CD8-positive, alpha-beta memory T cell (primary cell): ENCODE measurements at regions not wholly inside any gene's neighbourhood (a gene's known extent, or its start where the extent isn't known, plus 50 kb on each side); places are given as distances from the start of the nearest gene placed in this dataset.

Experiments used
- CTCF ChIA-PET: fragments of 350-600 bp; sonication (Branson Sonifier 250); formaldehyde crosslinking; loops from one replicate; lab custom pipeline; 2021; ENCODE audit warnings: antibody characterized with exemption; lab: Charles Lee
- POLR2A ChIA-PET: fragments of 350-600 bp; sonication (Branson Sonifier 250); formaldehyde crosslinking; loops from one replicate; lab custom pipeline; 2021; ENCODE audit warnings: antibody characterized with exemption; lab: Charles Lee
- DNase-seq, 5 donors: peaks; one replicate each; pipeline versions ENCODE4 v3.0.0 to v3.0.0-alpha.2; 2020 to 2022; ENCODE audit warnings: mixed read lengths in 1 of 5
- H3K27ac ChIP-seq: one replicate; pipeline ENCODE4 v1.7.0; 2013; ENCODE audit warnings: low read depth, mild to moderate bottlenecking, low read length, moderate library complexity
- H3K27me3 ChIP-seq: 2 replicates; pipeline ENCODE4 v1.7.0; 2013; ENCODE audit warnings: low read length, mild to moderate bottlenecking; ENCODE audit not compliant: insufficient read depth, poor library complexity, severe bottlenecking
- H3K36me3 ChIP-seq: 2 replicates; pipeline ENCODE4 v1.7.0; 2013; ENCODE audit warnings: mild to moderate bottlenecking, low read length, moderate library complexity; ENCODE audit not compliant: insufficient read depth
- H3K4me1 ChIP-seq: 2 replicates; pipeline ENCODE4 v1.7.0; 2013; ENCODE audit warnings: mild to moderate bottlenecking, low read length, moderate library complexity; ENCODE audit not compliant: insufficient read depth
- H3K4me3 ChIP-seq: 2 replicates; pipeline ENCODE4 v1.7.0; 2013; ENCODE audit warnings: mild to moderate bottlenecking, low read length
- H3K9me3 ChIP-seq: 2 replicates; pipeline ENCODE4 v1.7.0; 2013; ENCODE audit warnings: mild to moderate bottlenecking, low read length
- H3K27ac Mint-ChIP-seq, 8 donors: one replicate each; pipeline ENCODE4 v1.8.0; 2020 to 2021; ENCODE audit warnings: mixed read lengths in 8 of 8, mild to moderate bottlenecking in 6 of 8, inconsistent platforms in 3 of 8, moderate library complexity in 3 of 8
- H3K27me3 Mint-ChIP-seq, 2 donors: one replicate each; pipeline ENCODE4 v1.8.0; 2020 to 2021; ENCODE audit warnings: mixed read lengths in 2 of 2, mild to moderate bottlenecking in 1 of 2, moderate library complexity in 1 of 2
- H3K36me3 Mint-ChIP-seq, 3 donors: one replicate each; pipeline ENCODE4 v1.8.0; 2020 to 2021; ENCODE audit warnings: mixed read lengths in 3 of 3, inconsistent platforms in 1 of 3, mild to moderate bottlenecking in 1 of 3
- H3K4me1 Mint-ChIP-seq, 3 donors: one replicate each; pipeline ENCODE4 v1.8.0; 2020 to 2021; ENCODE audit warnings: mixed read lengths in 3 of 3, inconsistent platforms in 1 of 3, mild to moderate bottlenecking in 1 of 3
- H3K4me3 Mint-ChIP-seq, 7 donors: one replicate each; pipeline ENCODE4 v1.8.0; 2020 to 2021; ENCODE audit warnings: mixed read lengths in 7 of 7, mild to moderate bottlenecking in 6 of 7, moderate library complexity in 4 of 7, inconsistent platforms in 2 of 7
- H3K9me3 Mint-ChIP-seq, 5 donors: one replicate each; pipeline ENCODE4 v1.8.0; 2020 to 2022; ENCODE audit warnings: mixed read lengths in 5 of 5, mild to moderate bottlenecking in 3 of 5, moderate library complexity in 2 of 5, inconsistent platforms in 1 of 5

GRCh38 chr11:57871231-57871630, 109.6 kb downstream of the CTNND1 start:
- Mint-ChIP-seq H3K4me1 (no peaks in the 10 kb centered on the region), H3K27ac (no peak overlapping the region), H3K27me3 (peaks cover 3 to 24% of the 10 kb centered on the region in 2 donors), H3K9me3 (no peaks in the 10 kb centered on the region), H3K4me3 (no peak overlapping the region), H3K36me3 (no peaks in the 10 kb centered on the region)
- H3K4me1 ChIP-seq = no peaks in the 10 kb centered on the region
- H3K27me3 ChIP-seq = no peaks in the 10 kb centered on the region
- H3K4me3 ChIP-seq = no peak overlapping the region
- DNase-seq = no peak
- H3K36me3 ChIP-seq = no peaks in the 10 kb centered on the region
- H3K9me3 ChIP-seq = no peaks in the 10 kb centered on the region
- ChIA-PET POLR2A (no interaction called here), CTCF (no interaction called here)
- no peak overlapping the region for H3K27ac ChIP-seq

DNA sequence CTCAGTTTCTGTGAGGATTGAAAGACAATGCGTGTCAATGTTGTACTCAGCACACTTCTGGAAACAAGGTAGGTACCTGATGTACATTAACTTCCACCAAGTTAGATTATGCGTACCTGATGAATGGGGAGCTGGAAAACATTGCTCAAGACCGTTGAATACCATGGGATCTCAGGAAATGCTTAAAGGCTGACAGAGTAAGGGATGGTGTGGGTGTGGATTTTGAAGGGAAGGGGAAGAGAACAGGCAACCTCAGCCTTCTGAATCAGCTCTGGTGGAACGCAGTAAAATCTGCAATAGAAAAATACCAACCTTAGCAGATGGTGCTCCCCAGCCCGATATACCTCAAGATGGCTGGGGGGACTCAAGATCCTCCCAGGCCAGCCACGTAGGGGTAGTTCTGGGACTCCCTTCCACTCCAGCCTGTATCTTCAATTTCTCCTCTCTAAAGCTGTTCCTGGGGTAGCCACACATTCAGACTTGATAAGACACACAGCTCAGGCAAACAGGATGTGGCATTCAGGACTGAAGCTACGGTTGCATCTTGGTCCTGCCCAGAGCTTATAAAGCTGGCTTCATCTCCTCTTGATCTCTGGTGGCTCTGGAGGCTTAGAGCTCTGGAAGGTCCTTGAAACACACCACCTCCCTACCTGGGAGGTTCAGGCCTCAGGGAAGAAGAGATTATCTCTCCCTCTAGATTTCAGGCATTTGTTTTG, 111.8 kb downstream of the CTNND1 start:
- H3K36me3 ChIP-seq = no peaks in the 10 kb centered on the region
- Mint-ChIP-seq H3K27me3 (peaks cover 4 to 28% of the 10 kb centered on the region in 2 donors), H3K27ac (peak overlapping the region in 1 of 8 donors; percentile 18), H3K4me1 (no peaks in the 10 kb centered on the region), H3K4me3 (no peak overlapping the region), H3K9me3 (no peaks in the 10 kb centered on the region), H3K36me3 (no peaks in the 10 kb centered on the region)
- H3K27me3 ChIP-seq = no peaks in the 10 kb centered on the region
- DNase-seq = no peak
- no peaks in the 10 kb centered on the region for H3K9me3 ChIP-seq
- POLR2A ChIA-PET = no interaction called here
- H3K4me3 ChIP-seq = no peak overlapping the region
- H3K4me1 ChIP-seq = no peaks in the 10 kb centered on the region
- H3K27ac ChIP-seq = no peak overlapping the region
- CTCF ChIA-PET = no interaction called here

GRCh38 chr11:57874981-57875380, 113.4 kb downstream of the CTNND1 start:
- CTCF ChIA-PET = no interaction called here
- DNase-seq = no peak

DNA sequence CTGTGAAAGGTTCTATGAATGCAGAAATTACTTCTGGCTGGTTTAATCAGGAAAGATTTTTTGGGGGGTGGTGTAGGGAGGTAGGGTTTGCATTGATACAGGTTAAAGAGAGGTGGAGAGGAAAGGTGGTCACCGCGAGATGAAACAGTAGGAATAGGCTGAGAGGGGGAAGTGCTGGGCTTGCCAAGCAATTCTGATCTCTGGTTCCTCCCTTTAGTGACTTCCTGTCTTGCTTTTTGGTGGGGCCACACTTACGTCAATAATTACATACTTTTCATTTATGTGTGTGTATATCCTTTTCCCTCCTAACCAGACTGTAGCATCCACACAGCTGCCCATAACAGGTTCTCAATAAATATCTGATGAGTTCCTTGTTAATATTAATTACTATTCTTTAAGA, 120.0 kb downstream of the CTNND1 start:
- Mint-ChIP-seq H3K4me3 (peak overlapping the region in 1 of 7 donors; percentile 65), H3K27me3 (peaks cover 6 to 10% of the 10 kb centered on the region in 2 donors), H3K36me3 (no peaks in the 10 kb centered on the region), H3K9me3 (no peaks in the 10 kb centered on the region), H3K4me1 (peaks cover 3 to 6% (median 5%) of the 10 kb centered on the region in 3 donors), H3K27ac (peak overlapping the region in 1 of 8 donors; percentile 7)
- CTCF ChIA-PET = no interaction called here
- POLR2A ChIA-PET = no interaction called here
- DNase-seq = peak in 1 of 5 donors; percentile 15
- no peak overlapping the region for H3K4me3 ChIP-seq
- H3K27ac ChIP-seq = no peak overlapping the region
- H3K9me3 ChIP-seq = no peaks in the 10 kb centered on the region
- no peaks in the 10 kb centered on the region for H3K4me1 ChIP-seq
- H3K36me3 ChIP-seq = no peaks in the 10 kb centered on the region
- no peaks in the 10 kb centered on the region for H3K27me3 ChIP-seq

More at GRCh38 chr11:57874981-57875380, 113.4 kb downstream of the CTNND1 start:
- Mint-ChIP-seq H3K27me3 (peaks cover 6 to 30% of the 10 kb centered on the region in 2 donors), H3K36me3 (no peaks in the 10 kb centered on the region), H3K27ac (no peak overlapping the region), H3K4me1 (no peaks in the 10 kb centered on the region), H3K9me3 (no peaks in the 10 kb centered on the region), H3K4me3 (no peak overlapping the region)
- POLR2A ChIA-PET = no interaction called here
- Histone ChIP-seq H3K9me3 (no peaks in the 10 kb centered on the region), H3K36me3 (no peaks in the 10 kb centered on the region), H3K27ac (no peak overlapping the region), H3K4me3 (no peak overlapping the region), H3K4me1 (no peaks in the 10 kb centered on the region), H3K27me3 (no peaks in the 10 kb centered on the region)

DNA sequence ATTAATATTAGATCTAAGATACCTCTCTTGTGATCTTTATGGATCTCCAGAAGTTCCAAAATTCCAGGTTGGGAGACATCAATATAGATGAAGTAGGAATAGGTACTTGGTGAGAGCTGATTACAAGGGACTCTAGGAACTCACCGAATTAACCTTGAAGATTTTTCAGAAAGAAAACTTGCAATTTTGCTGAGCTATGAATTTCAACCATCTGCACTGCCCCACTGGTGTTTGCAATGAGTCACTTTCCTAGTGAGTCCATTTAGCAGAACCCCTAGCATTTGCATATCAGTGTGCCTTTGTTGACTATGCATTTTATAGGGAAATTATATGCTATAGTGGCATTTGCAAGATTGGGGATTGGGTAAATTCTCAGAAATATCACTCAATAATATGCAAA, 122.0 kb downstream of the CTNND1 start:
- DNase-seq = no peak
- Histone ChIP-seq H3K27me3 (no peaks in the 10 kb centered on the region), H3K4me3 (no peak overlapping the region), H3K9me3 (no peaks in the 10 kb centered on the region), H3K4me1 (no peaks in the 10 kb centered on the region), H3K27ac (no peak overlapping the region), H3K36me3 (no peaks in the 10 kb centered on the region)
- Mint-ChIP-seq H3K36me3 (no peaks in the 10 kb centered on the region), H3K27me3 (peaks cover 5 to 10% of the 10 kb centered on the region in 2 donors), H3K4me1 (peaks cover 3 to 6% (median 5%) of the 10 kb centered on the region in 3 donors), H3K4me3 (no peak overlapping the region), H3K27ac (no peak overlapping the region), H3K9me3 (no peaks in the 10 kb centered on the region)
- POLR2A ChIA-PET = no interaction called here
- CTCF ChIA-PET = no interaction called here

- no peak for DNase-seq
- no peaks in the 10 kb centered on the region for H3K4me1 ChIP-seq
- no peak overlapping the region for H3K27ac ChIP-seq
- H3K27me3 ChIP-seq = no peaks in the 10 kb centered on the region
- no peak overlapping the region for H3K4me3 Mint-ChIP-seq
- H3K9me3 ChIP-seq = no peaks in the 10 kb centered on the region
- ChIA-PET POLR2A (no interaction called here), CTCF (no interaction called here)
- H3K4me3 ChIP-seq = no peak overlapping the region
- no peaks in the 10 kb centered on the region for H3K36me3 ChIP-seq
- peaks cover 3 to 6% (median 5%) of the 10 kb centered on the region in 3 donors for H3K4me1 Mint-ChIP-seq
- H3K9me3 Mint-ChIP-seq = no peaks in the 10 kb centered on the region
- H3K36me3 Mint-ChIP-seq = no peaks in the 10 kb centered on the region
- H3K27ac Mint-ChIP-seq = no peak overlapping the region
- H3K27me3 Mint-ChIP-seq = peaks cover 4% of the 10 kb centered on the region in 2 donors
Measured at GRCh38 chr11:57885298-57886050, 123.9 kb downstream of the CTNND1 start.

- POLR2A ChIA-PET = no interaction called here
- Mint-ChIP-seq H3K27ac (no peak overlapping the region), H3K27me3 (peaks cover 5 to 11% of the 10 kb centered on the region in 2 donors), H3K9me3 (no peaks in the 10 kb centered on the region), H3K4me1 (no peaks in the 10 kb centered on the region), H3K36me3 (no peaks in the 10 kb centered on the region), H3K4me3 (no peak overlapping the region)
- no peaks in the 10 kb centered on the region for H3K4me1 ChIP-seq
- H3K4me3 ChIP-seq = no peak overlapping the region
- no peaks in the 10 kb centered on the region for H3K36me3 ChIP-seq
- no peaks in the 10 kb centered on the region for H3K9me3 ChIP-seq
- no peak overlapping the region for H3K27ac ChIP-seq
- CTCF ChIA-PET = no interaction called here
- no peaks in the 10 kb centered on the region for H3K27me3 ChIP-seq
- DNase-seq = no peak
Measured at GRCh38 chr11:57888386-57888785, 126.8 kb downstream of the CTNND1 start.

GRCh38 chr11:57890521-57890920, 128.9 kb downstream of the CTNND1 start:
- H3K27me3 ChIP-seq = no peaks in the 10 kb centered on the region
- H3K4me1 Mint-ChIP-seq = no peaks in the 10 kb centered on the region
- peaks cover 8 to 15% of the 10 kb centered on the region in 2 donors for H3K27me3 Mint-ChIP-seq
- H3K4me3 Mint-ChIP-seq = no peak overlapping the region
- H3K4me3 ChIP-seq = no peak overlapping the region
- POLR2A ChIA-PET = no interaction called here
- no peak overlapping the region for H3K27ac Mint-ChIP-seq
- CTCF ChIA-PET = no interaction called here
- H3K9me3 Mint-ChIP-seq = peaks cover 0 to 1% (median 0%) of the 10 kb centered on the region in 5 donors
- H3K36me3 ChIP-seq = no peaks in the 10 kb centered on the region
- H3K9me3 ChIP-seq = no peaks in the 10 kb centered on the region
- no peak for DNase-seq
- no peaks in the 10 kb centered on the region for H3K4me1 ChIP-seq
- H3K36me3 Mint-ChIP-seq = no peaks in the 10 kb centered on the region
- H3K27ac ChIP-seq = no peak overlapping the region
